ENCODE measurements at regions not wholly inside any gene's neighbourhood (a gene's known extent, or its start where the extent isn't known, plus 50 kb on each side); places are given as distances from the start of the nearest gene placed in this dataset.

- TF ChIP-seq POLR2A (IDR thresholded peaks at IDR 0.05) (no peak), POLR2AphosphoS5 (IDR thresholded peaks at IDR 0.05) (no peak)
- TF ChIP-seq, protein P1, sequence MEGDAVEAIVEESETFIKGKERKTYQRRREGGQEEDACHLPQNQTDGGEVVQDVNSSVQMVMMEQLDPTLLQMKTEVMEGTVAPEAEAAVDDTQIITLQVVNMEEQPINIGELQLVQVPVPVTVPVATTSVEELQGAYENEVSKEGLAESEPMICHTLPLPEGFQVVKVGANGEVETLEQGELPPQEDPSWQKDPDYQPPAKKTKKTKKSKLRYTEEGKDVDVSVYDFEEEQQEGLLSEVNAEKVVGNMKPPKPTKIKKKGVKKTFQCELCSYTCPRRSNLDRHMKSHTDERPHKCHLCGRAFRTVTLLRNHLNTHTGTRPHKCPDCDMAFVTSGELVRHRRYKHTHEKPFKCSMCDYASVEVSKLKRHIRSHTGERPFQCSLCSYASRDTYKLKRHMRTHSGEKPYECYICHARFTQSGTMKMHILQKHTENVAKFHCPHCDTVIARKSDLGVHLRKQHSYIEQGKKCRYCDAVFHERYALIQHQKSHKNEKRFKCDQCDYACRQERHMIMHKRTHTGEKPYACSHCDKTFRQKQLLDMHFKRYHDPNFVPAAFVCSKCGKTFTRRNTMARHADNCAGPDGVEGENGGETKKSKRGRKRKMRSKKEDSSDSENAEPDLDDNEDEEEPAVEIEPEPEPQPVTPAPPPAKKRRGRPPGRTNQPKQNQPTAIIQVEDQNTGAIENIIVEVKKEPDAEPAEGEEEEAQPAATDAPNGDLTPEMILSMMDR (IDR thresholded peaks at IDR 0.05 in 8 of 11, conservative IDR thresholded peaks at IDR 0.05 in 3 of 11) = no peak
Observed at GRCh38 chr10:126734015-126734414, 63.5 kb upstream of the C10orf90 start.

Data from spleen (tissue), 7 donors.